ENCODE measurements at regions not wholly inside any gene's neighbourhood (a gene's known extent, or its start where the extent isn't known, plus 50 kb on each side); places are given as distances from the start of the nearest gene placed in this dataset.

DNA sequence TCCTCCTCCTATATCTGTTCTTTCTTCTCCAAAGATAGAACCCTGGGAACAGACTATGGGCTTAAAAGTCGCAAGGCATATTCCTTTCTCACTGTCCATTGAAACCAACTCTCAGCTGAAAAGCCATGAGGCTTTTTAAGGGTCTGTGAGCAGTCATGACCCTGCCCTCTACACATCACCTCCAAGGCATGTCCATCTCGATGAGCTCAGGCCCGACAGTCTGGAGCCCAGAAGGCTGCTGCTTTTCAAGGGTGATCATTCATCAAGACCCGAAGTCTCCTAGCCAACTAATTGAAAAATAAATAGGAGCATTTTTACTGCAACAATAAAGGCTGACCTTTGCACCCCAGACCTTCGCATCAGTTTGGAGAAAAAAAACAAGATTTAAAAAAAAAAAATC is 378.8 kb upstream of the NRSN1 start:
- H3K23me2 ChIP-seq (ENCODE audit: insufficient read length, low read depth, low read length, poor library complexity, severe bottlenecking), result no peaks in the 10 kb centered on the region
- no peak overlapping the region for H3K56ac ChIP-seq (ENCODE audit: insufficient read length, low read depth, low read length)
- no peak overlapping the region for H2AK5ac ChIP-seq (ENCODE audit: insufficient read length, low read length)
- H2BK12ac ChIP-seq (ENCODE audit: insufficient read length, low read depth, low read length), result no peak overlapping the region
- H4K91ac ChIP-seq (ENCODE audit: insufficient read length, low read depth, low read length), result no peak overlapping the region
- no peak overlapping the region for H2AFZ ChIP-seq (ENCODE audit: low read length)
- TF ChIP-seq, protein P1, sequence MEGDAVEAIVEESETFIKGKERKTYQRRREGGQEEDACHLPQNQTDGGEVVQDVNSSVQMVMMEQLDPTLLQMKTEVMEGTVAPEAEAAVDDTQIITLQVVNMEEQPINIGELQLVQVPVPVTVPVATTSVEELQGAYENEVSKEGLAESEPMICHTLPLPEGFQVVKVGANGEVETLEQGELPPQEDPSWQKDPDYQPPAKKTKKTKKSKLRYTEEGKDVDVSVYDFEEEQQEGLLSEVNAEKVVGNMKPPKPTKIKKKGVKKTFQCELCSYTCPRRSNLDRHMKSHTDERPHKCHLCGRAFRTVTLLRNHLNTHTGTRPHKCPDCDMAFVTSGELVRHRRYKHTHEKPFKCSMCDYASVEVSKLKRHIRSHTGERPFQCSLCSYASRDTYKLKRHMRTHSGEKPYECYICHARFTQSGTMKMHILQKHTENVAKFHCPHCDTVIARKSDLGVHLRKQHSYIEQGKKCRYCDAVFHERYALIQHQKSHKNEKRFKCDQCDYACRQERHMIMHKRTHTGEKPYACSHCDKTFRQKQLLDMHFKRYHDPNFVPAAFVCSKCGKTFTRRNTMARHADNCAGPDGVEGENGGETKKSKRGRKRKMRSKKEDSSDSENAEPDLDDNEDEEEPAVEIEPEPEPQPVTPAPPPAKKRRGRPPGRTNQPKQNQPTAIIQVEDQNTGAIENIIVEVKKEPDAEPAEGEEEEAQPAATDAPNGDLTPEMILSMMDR (conservative IDR thresholded peaks at IDR 0.05), result no peak
- H3K23ac ChIP-seq (ENCODE audit: insufficient read length, low read depth, low read length), result no peak overlapping the region
- no peak for DNase-seq
- no peaks in the 10 kb centered on the region for H3K79me2 ChIP-seq (ENCODE audit: insufficient read depth, low read length)
- no peak overlapping the region for H3K4ac ChIP-seq (ENCODE audit: low read depth, low read length)
- no peak overlapping the region for H3K4me2 ChIP-seq (ENCODE audit: insufficient read depth, insufficient read length, low read length)
- H3T11ph ChIP-seq (ENCODE audit: low read length), result no peak overlapping the region
- H3K27me3 Mint-ChIP-seq (ENCODE audit: low read depth), result no peaks in the 10 kb centered on the region
- H2BK5ac ChIP-seq (ENCODE audit: insufficient read length, low read length), result no peak overlapping the region
- H3K27me3 ChIP-seq (ENCODE audit: insufficient read depth, low read length), result no peaks in the 10 kb centered on the region
- H3K36me3 Mint-ChIP-seq (ENCODE audit: insufficient read depth in 1 of 3, low read depth in 3 of 3), result no peaks in the 10 kb centered on the region; a peak in 1 of 7 replicates
- no peak overlapping the region for H3K27ac ChIP-seq (ENCODE audit: insufficient read length, low read depth, low read length)
- no peak overlapping the region for H3K27ac Mint-ChIP-seq
- no peak overlapping the region for H4K8ac ChIP-seq (replicated peaks; ENCODE audit: insufficient read length, low read depth, low read length)
- H3K9me3 ChIP-seq (ENCODE audit: control insufficient read depth, low read depth, low read length), result no peaks in the 10 kb centered on the region
- H3K9ac ChIP-seq (ENCODE audit: extremely low read depth, insufficient read length, low read length), result no peak overlapping the region
- H4K20me1 ChIP-seq (ENCODE audit: control insufficient read depth, insufficient read depth, insufficient read length), result no peaks in the 10 kb centered on the region
- no peak overlapping the region for H2BK15ac ChIP-seq (ENCODE audit: low read depth, low read length)
- H3K9me3 Mint-ChIP-seq, result no peaks in the 10 kb centered on the region
- no peak overlapping the region for H2BK20ac ChIP-seq (ENCODE audit: low read depth, low read length, poor library complexity, severe bottlenecking)
- no peak overlapping the region for H3K14ac ChIP-seq (ENCODE audit: insufficient read depth, low read length)
- no peaks in the 10 kb centered on the region for H3K4me1 ChIP-seq (ENCODE audit: insufficient read depth, low read length)
- H3K4me1 Mint-ChIP-seq, result no peaks in the 10 kb centered on the region
- no CpG with 5 or more reads among the region's 5 CpGs for WGBS (ENCODE audit: extremely low coverage, insufficient read length, low lambda C conversion rate)
- H3K18ac ChIP-seq (ENCODE audit: insufficient read length, low read depth, low read length), result no peak overlapping the region
- no peak overlapping the region for H2BK120ac ChIP-seq (ENCODE audit: low read depth, low read length, poor library complexity, severe bottlenecking)
- no peak overlapping the region for H4K5ac ChIP-seq (ENCODE audit: insufficient read length, low read depth, low read length)
- H3K79me1 ChIP-seq (ENCODE audit: insufficient read depth, low read depth, low read length, poor library complexity, severe bottlenecking), result no peaks in the 10 kb centered on the region
- no peak overlapping the region for H3K4me3 Mint-ChIP-seq
